ENCODE measurements at regions not wholly inside any gene's neighbourhood (a gene's known extent, or its start where the extent isn't known, plus 50 kb on each side); places are given as distances from the start of the nearest gene placed in this dataset.

GRCh38 chr4:176843710-176844109 is 51.0 kb upstream of the VEGFC start:
- CTCF ChIA-PET = no interaction called here
- Mint-ChIP-seq H3K36me3 (no peaks in the 10 kb centered on the region), H3K27ac (no peak overlapping the region), H3K9me3 (ENCODE audit: low read depth) (no peaks in the 10 kb centered on the region), H3K4me3 (no peak overlapping the region), H3K27me3 (no peaks in the 10 kb centered on the region), H3K4me1 (no peaks in the 10 kb centered on the region)
- DNase-seq = no peak
- no peak for ATAC-seq

GRCh38 chr4:176844448-176844847 is 51.7 kb upstream of the VEGFC start:
- Mint-ChIP-seq H3K4me3 (no peak overlapping the region), H3K27ac (no peak overlapping the region), H3K36me3 (no peaks in the 10 kb centered on the region), H3K9me3 (ENCODE audit: low read depth) (no peaks in the 10 kb centered on the region), H3K27me3 (no peaks in the 10 kb centered on the region), H3K4me1 (no peaks in the 10 kb centered on the region)
- CTCF ChIA-PET = no interaction called here
- DNase-seq (no peak), ATAC-seq (no peak)

- Mint-ChIP-seq H3K4me3 (no peak overlapping the region), H3K9me3 (ENCODE audit: low read depth) (no peaks in the 10 kb centered on the region), H3K4me1 (no peaks in the 10 kb centered on the region), H3K27me3 (no peaks in the 10 kb centered on the region), H3K27ac (no peak overlapping the region), H3K36me3 (no peaks in the 10 kb centered on the region)
- DNase-seq (no peak), ATAC-seq (no peak)
- CTCF ChIA-PET = no interaction called here
Observed at GRCh38 chr4:176845636-176846035, 52.9 kb upstream of the VEGFC start.

GRCh38 chr4:176849076-176849475 is 56.4 kb upstream of the VEGFC start:
- CTCF ChIA-PET = no interaction called here
- Mint-ChIP-seq H3K9me3 (ENCODE audit: low read depth) (no peaks in the 10 kb centered on the region), H3K36me3 (no peaks in the 10 kb centered on the region), H3K27ac (no peak overlapping the region), H3K27me3 (no peaks in the 10 kb centered on the region), H3K4me3 (no peak overlapping the region), H3K4me1 (no peaks in the 10 kb centered on the region)
- ATAC-seq = no peak
- no peak for DNase-seq

- CTCF ChIA-PET = no interaction called here
- no peaks in the 10 kb centered on the region for H3K4me1 Mint-ChIP-seq
- H3K9me3 Mint-ChIP-seq (ENCODE audit: low read depth) = no peaks in the 10 kb centered on the region
- ATAC-seq (no peak), DNase-seq (no peak)
- H3K27me3 Mint-ChIP-seq = no peaks in the 10 kb centered on the region
- H3K27ac Mint-ChIP-seq = no peak overlapping the region
- H3K36me3 Mint-ChIP-seq = no peaks in the 10 kb centered on the region
- H3K4me3 Mint-ChIP-seq = no peak overlapping the region
Observed at GRCh38 chr4:176850436-176850835, 57.7 kb upstream of the VEGFC start.

GRCh38 chr4:176856421-176856820 is 63.7 kb upstream of the VEGFC start:
- H3K4me1 Mint-ChIP-seq = no peaks in the 10 kb centered on the region
- H3K9me3 Mint-ChIP-seq (ENCODE audit: low read depth) = no peaks in the 10 kb centered on the region
- H3K36me3 Mint-ChIP-seq = no peaks in the 10 kb centered on the region
- ATAC-seq = no peak
- CTCF ChIA-PET = no interaction called here
- DNase-seq = no peak
- no peaks in the 10 kb centered on the region for H3K27me3 Mint-ChIP-seq
- H3K4me3 Mint-ChIP-seq = no peak overlapping the region
- H3K27ac Mint-ChIP-seq = no peak overlapping the region

GRCh38 chr4:176858839-176859238 is 66.1 kb upstream of the VEGFC start:
- H3K27ac Mint-ChIP-seq = no peak overlapping the region
- H3K27me3 Mint-ChIP-seq = no peaks in the 10 kb centered on the region
- no peaks in the 10 kb centered on the region for H3K9me3 Mint-ChIP-seq (ENCODE audit: low read depth)
- H3K36me3 Mint-ChIP-seq = no peaks in the 10 kb centered on the region
- DNase-seq (no peak), ATAC-seq (no peak)
- no peaks in the 10 kb centered on the region for H3K4me1 Mint-ChIP-seq
- H3K4me3 Mint-ChIP-seq = no peak overlapping the region
- CTCF ChIA-PET = no interaction called here

- no peaks in the 10 kb centered on the region for H3K9me3 Mint-ChIP-seq (ENCODE audit: low read depth)
- CTCF ChIA-PET = no interaction called here
- no peak for ATAC-seq
- no peak overlapping the region for H3K27ac Mint-ChIP-seq
- no peaks in the 10 kb centered on the region for H3K36me3 Mint-ChIP-seq
- no peak for DNase-seq
- H3K4me1 Mint-ChIP-seq = no peaks in the 10 kb centered on the region
- no peaks in the 10 kb centered on the region for H3K27me3 Mint-ChIP-seq
- H3K4me3 Mint-ChIP-seq = no peak overlapping the region
Observed at GRCh38 chr4:176864238-176864637, 71.5 kb upstream of the VEGFC start.

GRCh38 chr4:176868676-176869075 is 76.0 kb upstream of the VEGFC start:
- Mint-ChIP-seq H3K36me3 (no peaks in the 10 kb centered on the region), H3K4me1 (no peaks in the 10 kb centered on the region), H3K9me3 (ENCODE audit: low read depth) (no peaks in the 10 kb centered on the region), H3K27me3 (no peaks in the 10 kb centered on the region), H3K27ac (no peak overlapping the region), H3K4me3 (no peak overlapping the region)
- DNase-seq (no peak), ATAC-seq (no peak)
- CTCF ChIA-PET = no interaction called here

GRCh38 chr4:176872461-176872860 is 79.7 kb upstream of the VEGFC start:
- no peaks in the 10 kb centered on the region for H3K9me3 Mint-ChIP-seq (ENCODE audit: low read depth)
- CTCF ChIA-PET = no interaction called here
- H3K4me3 Mint-ChIP-seq = no peak overlapping the region
- H3K4me1 Mint-ChIP-seq = no peaks in the 10 kb centered on the region
- no peak overlapping the region for H3K27ac Mint-ChIP-seq
- DNase-seq (no peak), ATAC-seq (no peak)
- H3K36me3 Mint-ChIP-seq = no peaks in the 10 kb centered on the region
- H3K27me3 Mint-ChIP-seq = no peaks in the 10 kb centered on the region

GRCh38 chr4:176874721-176875445 is 82.2 kb upstream of the VEGFC start:
- H3K27ac Mint-ChIP-seq = no peak overlapping the region
- H3K27me3 Mint-ChIP-seq = no peaks in the 10 kb centered on the region
- H3K36me3 Mint-ChIP-seq = no peaks in the 10 kb centered on the region
- H3K4me3 Mint-ChIP-seq = no peak overlapping the region
- no peak for ATAC-seq
- H3K4me1 Mint-ChIP-seq = no peaks in the 10 kb centered on the region
- no peaks in the 10 kb centered on the region for H3K9me3 Mint-ChIP-seq (ENCODE audit: low read depth)
- CTCF ChIA-PET = no interaction called here
- DNase-seq = no peak

- Mint-ChIP-seq H3K4me3 (no peak overlapping the region), H3K27me3 (no peaks in the 10 kb centered on the region), H3K9me3 (ENCODE audit: low read depth) (no peaks in the 10 kb centered on the region), H3K36me3 (no peaks in the 10 kb centered on the region), H3K4me1 (no peaks in the 10 kb centered on the region), H3K27ac (no peak overlapping the region)
- ATAC-seq = no peak
- DNase-seq = no peak
- CTCF ChIA-PET = no interaction called here
Observed at GRCh38 chr4:176875446-176875930, 82.8 kb upstream of the VEGFC start.

GRCh38 chr4:176879380-176880116 is 86.8 kb upstream of the VEGFC start:
- ATAC-seq (no peak), DNase-seq (no peak)
- no peaks in the 10 kb centered on the region for H3K4me1 Mint-ChIP-seq
- H3K9me3 Mint-ChIP-seq (ENCODE audit: low read depth) = no peaks in the 10 kb centered on the region
- CTCF ChIA-PET = no interaction called here
- H3K36me3 Mint-ChIP-seq = no peaks in the 10 kb centered on the region
- no peak overlapping the region for H3K4me3 Mint-ChIP-seq
- H3K27ac Mint-ChIP-seq = no peak overlapping the region
- H3K27me3 Mint-ChIP-seq = no peaks in the 10 kb centered on the region

- DNase-seq = no peak
- Mint-ChIP-seq H3K27me3 (peaks cover 6% of the 10 kb centered on the region), H3K4me3 (no peak overlapping the region), H3K27ac (no peak overlapping the region), H3K9me3 (ENCODE audit: low read depth) (no peaks in the 10 kb centered on the region), H3K36me3 (no peaks in the 10 kb centered on the region), H3K4me1 (no peaks in the 10 kb centered on the region)
- CTCF ChIA-PET = no interaction called here
- no peak for ATAC-seq
Observed at GRCh38 chr4:176882206-176882605, 89.5 kb upstream of the VEGFC start.
